HL-60 (cell line): ENCODE measurements at regions not wholly inside any gene's neighbourhood (a gene's known extent, or its start where the extent isn't known, plus 50 kb on each side); places are given as distances from the start of the nearest gene placed in this dataset.

Source experiments
- DNase-seq, 2 experiments: peaks; one replicate each; pipeline ENCODE4 v3.0.0-alpha.2; 2010 to 2020; ENCODE audit warnings: low read depth in 1 of 2, low spot score in 1 of 2
- H3K27ac ChIP-seq: fragments of 250-450 bp; sonication (Bioruptor Pico); replicated peaks from 2 replicates; pipeline ENCODE4 v1.5.1; 2020; ENCODE audit warnings: mild to moderate bottlenecking, moderate library complexity
- H3K27me3 ChIP-seq: fragments of 250-450 bp; sonication (Bioruptor Pico); 2 replicates; pipeline ENCODE4 v1.5.1; 2021; ENCODE audit warnings: mild to moderate bottlenecking, moderate library complexity; ENCODE audit not compliant: insufficient read depth, poor library complexity, severe bottlenecking
- H3K4me3 ChIP-seq: replicated peaks from 2 replicates; pipeline ENCODE4 v1.5.1; 2011; ENCODE audit warnings: mild to moderate bottlenecking, control low read depth, low read length; ENCODE audit not compliant: insufficient read depth
- CTCF ChIP-seq: IDR thresholded peaks from one replicate; pipeline ENCODE4 v1.5.1; 2011; ENCODE audit warnings: low read length, control low read depth, inconsistent platforms; ENCODE audit not compliant: insufficient read depth
- GABPA ChIP-seq: IDR thresholded peaks from 2 replicates; pipeline ENCODE4 v1.6.1; 2012; ENCODE audit warnings: low read depth
- POLR2AphosphoS5 ChIP-seq: IDR thresholded peaks from 2 replicates; pipeline ENCODE4 v1.6.1; 2012; ENCODE audit warnings: low read depth
- SPI1 ChIP-seq: IDR thresholded peaks from 2 replicates; pipeline ENCODE4 v1.6.1; 2012; ENCODE audit warnings: low read depth, mild to moderate bottlenecking, borderline replicate concordance
- TF ChIP-seq, protein P1 (sequence below): IDR thresholded peaks from 2 replicates; pipeline ENCODE4 v1.6.1; 2012; ENCODE audit warnings: low read depth; ENCODE audit not compliant: insufficient replicate concordance

DNA sequence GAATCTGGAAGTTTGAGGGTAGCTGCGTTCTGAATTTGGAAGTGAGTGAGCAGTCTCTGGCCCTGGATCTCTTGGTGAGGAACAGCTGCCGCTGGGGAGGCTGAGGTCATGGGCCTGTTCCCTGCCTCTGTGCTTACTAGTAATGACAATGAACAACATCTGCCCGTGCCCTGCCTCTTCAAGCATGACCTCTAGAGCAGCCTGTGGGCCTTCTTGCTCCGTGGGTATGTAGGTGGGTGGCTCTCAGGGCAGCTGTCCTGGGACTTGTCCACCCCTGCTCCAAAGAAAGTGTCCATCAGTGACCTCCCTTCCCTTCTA lies 186.2 kb downstream of the CXCL12 start:
- TF ChIP-seq, protein P1, sequence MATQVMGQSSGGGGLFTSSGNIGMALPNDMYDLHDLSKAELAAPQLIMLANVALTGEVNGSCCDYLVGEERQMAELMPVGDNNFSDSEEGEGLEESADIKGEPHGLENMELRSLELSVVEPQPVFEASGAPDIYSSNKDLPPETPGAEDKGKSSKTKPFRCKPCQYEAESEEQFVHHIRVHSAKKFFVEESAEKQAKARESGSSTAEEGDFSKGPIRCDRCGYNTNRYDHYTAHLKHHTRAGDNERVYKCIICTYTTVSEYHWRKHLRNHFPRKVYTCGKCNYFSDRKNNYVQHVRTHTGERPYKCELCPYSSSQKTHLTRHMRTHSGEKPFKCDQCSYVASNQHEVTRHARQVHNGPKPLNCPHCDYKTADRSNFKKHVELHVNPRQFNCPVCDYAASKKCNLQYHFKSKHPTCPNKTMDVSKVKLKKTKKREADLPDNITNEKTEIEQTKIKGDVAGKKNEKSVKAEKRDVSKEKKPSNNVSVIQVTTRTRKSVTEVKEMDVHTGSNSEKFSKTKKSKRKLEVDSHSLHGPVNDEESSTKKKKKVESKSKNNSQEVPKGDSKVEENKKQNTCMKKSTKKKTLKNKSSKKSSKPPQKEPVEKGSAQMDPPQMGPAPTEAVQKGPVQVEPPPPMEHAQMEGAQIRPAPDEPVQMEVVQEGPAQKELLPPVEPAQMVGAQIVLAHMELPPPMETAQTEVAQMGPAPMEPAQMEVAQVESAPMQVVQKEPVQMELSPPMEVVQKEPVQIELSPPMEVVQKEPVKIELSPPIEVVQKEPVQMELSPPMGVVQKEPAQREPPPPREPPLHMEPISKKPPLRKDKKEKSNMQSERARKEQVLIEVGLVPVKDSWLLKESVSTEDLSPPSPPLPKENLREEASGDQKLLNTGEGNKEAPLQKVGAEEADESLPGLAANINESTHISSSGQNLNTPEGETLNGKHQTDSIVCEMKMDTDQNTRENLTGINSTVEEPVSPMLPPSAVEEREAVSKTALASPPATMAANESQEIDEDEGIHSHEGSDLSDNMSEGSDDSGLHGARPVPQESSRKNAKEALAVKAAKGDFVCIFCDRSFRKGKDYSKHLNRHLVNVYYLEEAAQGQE = no peak
- TF ChIP-seq SPI1 (no peak), CTCF (no peak), GABPA (no peak)
- Histone ChIP-seq H3K27ac (no peak overlapping the region), H3K27me3 (no peaks in the 10 kb centered on the region), H3K4me3 (no peak overlapping the region)
- DNase-seq = no peak

GRCh38 chr10:44198096-44198779 lies 186.7 kb downstream of the CXCL12 start:
- no peak for DNase-seq
- Histone ChIP-seq H3K4me3 (no peak overlapping the region), H3K27me3 (no peaks in the 10 kb centered on the region), H3K27ac (no peak overlapping the region)
- TF ChIP-seq, protein P1 = no peak
- TF ChIP-seq CTCF (no peak), POLR2AphosphoS5 (no peak), GABPA (no peak), SPI1 (no peak)

GRCh38 chr10:44197646-44198045 lies 187.3 kb downstream of the CXCL12 start:
- H3K27me3 ChIP-seq = no peaks in the 10 kb centered on the region
- DNase-seq = no peak
- no peak overlapping the region for H3K4me3 ChIP-seq
- no peak for TF ChIP-seq SPI1
- TF ChIP-seq CTCF = no peak
- TF ChIP-seq POLR2AphosphoS5 = no peak
- TF ChIP-seq, protein P1 = no peak
- TF ChIP-seq GABPA = no peak
- H3K27ac ChIP-seq = no peak overlapping the region
